Hypothalamus (tissue), 51 donors: ENCODE measurements at regions not wholly inside any gene's neighbourhood (a gene's known extent, or its start where the extent isn't known, plus 50 kb on each side); places are given as distances from the start of the nearest gene placed in this dataset.

Source experiments
- DNase-seq, 51 donors: peaks; one replicate each; lab custom pipeline; 2025; lab: John Stamatoyannopoulos, UW

GRCh38 chr1:238252033-238252802, 361.5 kb upstream of the ZP4 start:
- peak in 39 of 51 donors; percentile 0 to 73 (median 19) for DNase-seq

GRCh38 chr1:238248356-238248755, 357.6 kb upstream of the ZP4 start:
- no peak for DNase-seq

GRCh38 chr1:238242181-238242580, 351.5 kb upstream of the ZP4 start:
- DNase-seq = no peak

GRCh38 chr1:238241607-238242006, 350.9 kb upstream of the ZP4 start:
- DNase-seq = no peak

- DNase-seq = no peak
Measured at GRCh38 chr1:238239343-238239742, 348.6 kb upstream of the ZP4 start.

- DNase-seq = no peak
Measured at GRCh38 chr1:238233966-238234365, 343.2 kb upstream of the ZP4 start.

GRCh38 chr1:238232084-238232710, 341.5 kb upstream of the ZP4 start:
- DNase-seq = peak in 1 of 51 donors; percentile 2

GRCh38 chr1:238226810-238227209, 336.1 kb upstream of the ZP4 start:
- DNase-seq = no peak

GRCh38 chr1:238223076-238223640, 332.4 kb upstream of the ZP4 start:
- DNase-seq = no peak

GRCh38 chr1:238221738-238222137, 331.0 kb upstream of the ZP4 start:
- no peak for DNase-seq

- DNase-seq = no peak
Measured at GRCh38 chr1:238214449-238214848, 323.7 kb upstream of the ZP4 start.

GRCh38 chr1:238205045-238205662, 314.4 kb upstream of the ZP4 start:
- DNase-seq = no peak

- DNase-seq = no peak
Measured at GRCh38 chr1:238201992-238202391, 311.3 kb upstream of the ZP4 start.

- no peak for DNase-seq
Measured at GRCh38 chr1:238199325-238199724, 308.6 kb upstream of the ZP4 start.

GRCh38 chr1:238196516-238196915, 305.8 kb upstream of the ZP4 start:
- DNase-seq = no peak

- no peak for DNase-seq
Measured at GRCh38 chr1:238191170-238191569, 300.4 kb upstream of the ZP4 start.

- no peak for DNase-seq
Measured at GRCh38 chr1:238187575-238187949, 296.8 kb upstream of the ZP4 start.

- DNase-seq = no peak
Measured at GRCh38 chr1:238186887-238187574, 296.3 kb upstream of the ZP4 start.

- no peak for DNase-seq
Measured at GRCh38 chr1:238177960-238178645, 287.4 kb upstream of the ZP4 start.

- no peak for DNase-seq
Measured at GRCh38 chr1:238177351-238177750, 286.6 kb upstream of the ZP4 start.
